Head of caudate nucleus (tissue), 42 donors: ENCODE measurements at regions not wholly inside any gene's neighbourhood (a gene's known extent, or its start where the extent isn't known, plus 50 kb on each side); places are given as distances from the start of the nearest gene placed in this dataset.

ENCODE experiments used
- DNase-seq, 42 donors: peaks; one replicate each; pipeline versions ENCODE4 v3.0.0 to v3.0.0-alpha.2; 2020 to 2021; ENCODE audit warnings: mixed read lengths in 7 of 42
- intact Hi-C: fragments of 100-400 bp; cut with DNase I; formaldehyde crosslinking; loops from one replicate; pipeline ENCODE4 v1.15.0; 2022

DNA sequence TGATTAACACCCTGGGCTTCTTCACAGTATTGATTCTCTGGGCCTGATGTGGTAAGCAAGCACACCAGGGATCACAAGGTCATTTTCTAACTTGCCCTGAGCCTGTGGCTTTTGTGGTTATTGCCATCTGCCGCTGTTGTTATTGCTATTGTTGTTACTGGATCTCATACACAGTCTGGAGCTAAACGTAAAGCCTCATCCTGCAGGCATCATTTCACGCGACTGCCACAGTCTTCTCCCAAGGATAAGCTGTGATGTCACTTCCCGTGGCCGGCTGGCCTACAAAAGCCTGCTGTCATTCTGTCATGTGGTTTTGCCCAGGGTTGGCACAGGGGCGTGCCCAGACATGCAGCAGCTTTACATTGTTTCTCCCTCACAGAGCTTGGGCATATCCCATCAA lies 154.0 kb upstream of the GPR12 start:
- intact Hi-C loops = no loop called here
- peak in 10 of 42 donors; percentile 6 to 42 (median 24) for DNase-seq

DNA sequence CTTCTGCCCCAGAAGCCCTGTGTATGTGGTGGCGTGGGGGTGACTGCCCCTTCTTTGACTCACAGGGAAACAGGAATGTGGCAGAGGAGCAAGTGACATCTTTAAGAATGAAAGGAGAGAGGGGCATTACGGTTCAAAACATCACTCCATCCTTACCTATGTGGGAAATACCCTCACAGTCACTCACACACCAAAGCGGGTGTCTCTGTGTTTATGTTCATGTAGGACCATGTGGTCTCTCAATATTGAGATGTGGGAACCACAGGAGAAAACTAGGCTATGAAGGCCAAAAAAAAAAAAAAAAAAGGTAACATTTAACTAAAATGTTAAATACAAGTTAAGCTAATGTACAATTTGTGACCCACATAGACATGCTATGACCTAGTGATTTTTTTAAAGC lies 153.6 kb upstream of the GPR12 start:
- DNase-seq = no peak
- intact Hi-C loops = no loop called here

DNA sequence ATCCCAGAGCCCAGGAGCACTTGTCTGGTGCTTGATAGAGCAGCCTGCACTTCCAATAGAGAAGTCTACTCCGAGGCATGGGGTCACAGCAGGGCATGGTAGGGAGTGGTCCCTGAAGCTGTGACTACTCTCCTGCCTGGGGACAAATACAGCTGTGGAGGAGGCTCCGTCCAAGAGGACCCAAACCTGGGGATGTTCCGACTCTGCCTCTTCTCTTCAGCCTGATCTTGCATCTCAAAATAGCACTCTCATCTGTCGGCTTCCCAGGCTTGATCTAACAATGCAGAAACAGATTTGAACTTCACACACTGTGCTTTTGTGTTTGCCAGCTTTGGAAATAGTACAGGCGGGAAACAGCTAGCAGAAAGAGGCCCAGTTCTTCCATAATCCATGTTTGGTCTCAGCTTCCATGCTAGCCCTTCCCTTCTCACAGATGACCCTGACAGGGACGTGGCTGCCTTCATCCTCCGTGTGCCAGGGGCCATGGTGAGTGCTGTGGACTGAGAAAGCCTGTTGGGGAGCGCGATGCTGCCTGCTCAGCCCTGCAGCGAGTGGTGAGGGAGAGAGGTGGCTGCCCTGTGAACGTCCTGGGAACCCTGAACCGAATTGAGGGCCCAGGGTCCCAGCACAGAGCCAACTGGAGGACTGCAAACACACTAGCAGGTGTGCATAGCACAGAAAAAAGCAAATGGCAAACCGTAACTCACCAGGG lies 150.3 kb upstream of the GPR12 start:
- DNase-seq = no peak
- intact Hi-C loops = no loop called here

DNA sequence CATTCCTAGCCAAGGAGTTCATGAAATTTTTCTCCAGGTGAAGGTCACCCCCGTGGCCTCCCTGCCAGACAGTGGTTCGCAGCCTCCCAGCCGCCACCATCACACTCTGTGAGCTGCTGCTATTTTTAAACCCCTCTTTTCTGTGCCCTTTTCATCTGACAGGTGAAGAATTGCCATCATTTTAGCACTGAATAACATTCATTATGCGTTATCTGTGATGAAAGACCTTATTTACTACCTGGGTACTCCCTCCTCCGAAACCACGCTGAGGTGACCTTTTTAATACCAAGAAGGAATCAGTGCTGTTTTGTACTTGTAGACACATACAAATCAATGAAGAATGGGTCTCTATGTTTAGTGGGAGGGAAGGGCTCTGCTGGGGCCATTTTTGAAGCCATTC lies 148.9 kb upstream of the GPR12 start:
- intact Hi-C loops = no loop called here
- no peak for DNase-seq

DNA sequence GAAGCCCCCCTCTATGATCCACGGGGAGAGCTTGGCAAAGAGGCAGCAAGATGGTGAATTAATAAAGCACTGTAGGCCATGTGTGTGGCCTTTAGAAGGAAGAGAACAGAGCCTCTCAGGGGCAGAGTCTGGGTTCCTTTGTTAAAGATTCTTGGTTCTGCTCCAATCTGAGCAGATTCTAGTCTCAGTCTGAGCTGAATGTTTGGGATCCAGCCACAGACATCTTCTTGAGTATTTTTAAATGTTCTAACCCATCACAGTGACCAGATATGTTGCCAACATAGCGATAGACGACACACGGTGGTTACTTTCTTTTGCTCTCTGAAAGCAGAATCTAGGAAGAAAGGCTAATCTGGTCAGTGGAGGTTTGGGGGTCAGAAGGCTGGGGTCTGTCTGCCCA lies 147.5 kb upstream of the GPR12 start:
- no peak for DNase-seq
- intact Hi-C loops = no loop called here

DNA sequence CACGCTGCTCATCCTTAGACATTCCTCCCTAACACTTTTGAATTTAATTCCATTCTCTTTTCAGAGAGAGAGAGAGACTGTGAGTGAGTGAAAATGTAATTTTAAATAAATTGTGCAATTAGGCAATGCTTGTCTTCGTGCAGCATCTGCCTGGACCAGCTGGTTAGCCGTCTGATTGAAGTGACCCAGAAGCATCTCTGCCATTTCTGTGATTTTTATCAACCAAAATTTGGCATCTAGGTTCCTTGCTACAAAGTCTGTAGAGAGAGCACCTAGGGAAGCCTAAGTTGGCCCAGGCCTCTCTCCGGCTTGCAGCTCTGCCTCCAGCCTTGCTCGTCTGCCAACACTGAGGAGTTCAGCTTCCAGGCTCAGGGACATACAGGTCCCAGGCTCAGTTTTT lies 138.6 kb upstream of the GPR12 start:
- intact Hi-C loops = no loop called here

DNA sequence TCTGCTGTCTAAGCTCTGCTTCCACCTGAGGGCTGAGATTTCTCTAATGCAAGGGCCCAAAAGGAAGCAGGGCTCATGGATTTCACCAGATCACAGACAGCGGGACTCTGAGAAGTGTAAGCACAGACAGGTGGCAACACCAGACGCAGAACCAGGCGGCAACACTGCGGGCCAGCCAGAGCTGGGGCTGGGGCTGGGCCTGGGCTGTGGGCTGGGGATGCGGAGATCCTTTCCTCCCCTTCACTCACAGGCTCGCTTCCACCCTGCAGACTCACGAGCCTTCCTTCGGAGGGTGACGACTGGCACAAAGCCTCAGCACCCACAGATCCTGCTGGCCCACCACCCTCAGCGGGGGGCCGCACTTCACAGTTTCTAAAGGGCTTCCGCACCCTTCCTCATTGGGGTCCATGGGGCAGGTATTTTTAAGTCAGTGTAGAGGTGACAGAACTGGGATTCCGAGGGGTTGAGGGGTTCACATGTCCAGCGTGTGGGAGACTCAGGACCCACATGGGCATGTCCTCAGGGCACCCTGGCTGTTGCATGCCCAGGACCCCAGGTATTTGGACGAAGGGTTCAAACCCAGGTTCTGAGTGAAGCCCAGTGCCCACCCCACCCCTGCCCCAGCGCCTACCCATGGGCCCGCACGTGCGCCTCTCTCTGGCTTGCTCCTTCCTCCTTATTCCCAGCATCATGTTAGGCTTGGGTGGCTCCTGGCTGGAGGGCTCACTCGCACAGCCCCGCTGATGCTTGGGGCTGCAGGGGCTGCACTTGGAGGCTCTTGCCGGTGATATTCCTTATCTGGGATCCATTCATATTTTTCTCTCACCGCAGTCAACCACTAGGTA lies 137.3 kb upstream of the GPR12 start:
- intact Hi-C loops = no loop called here
- DNase-seq = no peak

More for the DNA sequence above, 138.6 kb upstream of the GPR12 start:
- DNase-seq = no peak

DNA sequence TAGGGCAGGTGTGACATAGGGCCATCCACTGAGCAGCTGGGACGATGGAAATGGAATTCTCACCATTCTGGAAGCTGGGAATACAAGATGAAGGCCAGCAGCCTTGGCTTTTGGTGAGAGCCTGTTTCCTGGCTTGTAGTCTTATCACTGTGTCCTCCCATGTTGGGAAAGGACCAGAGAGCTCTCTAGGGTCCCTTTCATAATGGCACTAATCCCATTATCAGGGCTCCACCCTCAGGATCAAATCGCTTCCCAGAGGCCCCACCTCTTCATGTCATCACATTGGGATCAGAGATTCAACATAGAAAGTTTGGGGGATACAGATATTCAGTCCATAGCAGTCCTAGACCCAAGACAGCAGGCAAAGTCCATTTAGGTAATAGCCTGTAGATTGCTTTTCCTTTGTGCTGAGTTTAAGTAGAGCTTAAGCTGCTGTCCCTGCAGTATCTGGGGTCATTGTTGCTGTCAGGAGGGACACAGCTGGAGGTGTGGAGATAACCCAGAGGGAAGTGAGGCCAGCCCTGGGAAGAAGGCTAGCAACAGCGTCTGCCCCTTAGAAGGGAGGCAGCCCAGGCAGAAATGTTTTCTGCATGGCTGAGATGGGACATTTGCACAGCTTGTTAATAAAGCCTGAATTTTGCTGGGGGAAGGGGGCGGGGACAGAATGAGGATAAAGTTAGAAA lies 136.5 kb upstream of the GPR12 start:
- DNase-seq = no peak
- intact Hi-C loops = no loop called here

DNA sequence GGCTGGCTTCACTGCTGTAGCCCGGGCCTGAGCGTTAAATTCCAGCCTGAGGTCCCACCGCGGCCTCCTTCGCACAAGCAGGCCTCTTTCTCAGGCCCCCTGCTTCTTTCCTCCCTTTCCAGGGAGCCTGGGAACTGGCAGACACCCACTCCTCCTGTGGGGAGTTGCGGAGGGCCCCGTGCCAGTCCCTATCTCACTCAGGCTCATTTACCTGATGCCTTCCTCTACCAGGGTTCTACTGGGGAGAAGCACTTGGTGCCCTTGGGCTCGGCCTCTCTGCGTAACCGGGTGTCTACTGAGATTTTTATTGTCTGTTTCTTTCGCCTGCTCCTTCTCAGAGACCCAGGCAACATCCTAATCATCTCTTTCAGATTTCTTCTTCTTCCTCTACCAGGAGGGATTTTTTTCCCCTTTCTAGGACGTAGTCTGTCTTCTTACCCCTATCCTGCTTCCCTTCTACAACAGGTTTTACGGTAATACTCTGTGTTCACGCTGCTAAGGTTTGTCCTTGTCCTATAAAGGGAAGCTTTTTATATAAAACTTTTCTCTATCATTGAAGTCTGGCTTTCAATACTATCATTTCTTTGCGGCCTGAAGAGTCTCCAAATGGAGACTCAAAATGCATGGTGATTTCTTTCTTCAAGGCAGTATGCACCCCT lies 135.4 kb upstream of the GPR12 start:
- DNase-seq = no peak
- intact Hi-C loops = no loop called here

DNA sequence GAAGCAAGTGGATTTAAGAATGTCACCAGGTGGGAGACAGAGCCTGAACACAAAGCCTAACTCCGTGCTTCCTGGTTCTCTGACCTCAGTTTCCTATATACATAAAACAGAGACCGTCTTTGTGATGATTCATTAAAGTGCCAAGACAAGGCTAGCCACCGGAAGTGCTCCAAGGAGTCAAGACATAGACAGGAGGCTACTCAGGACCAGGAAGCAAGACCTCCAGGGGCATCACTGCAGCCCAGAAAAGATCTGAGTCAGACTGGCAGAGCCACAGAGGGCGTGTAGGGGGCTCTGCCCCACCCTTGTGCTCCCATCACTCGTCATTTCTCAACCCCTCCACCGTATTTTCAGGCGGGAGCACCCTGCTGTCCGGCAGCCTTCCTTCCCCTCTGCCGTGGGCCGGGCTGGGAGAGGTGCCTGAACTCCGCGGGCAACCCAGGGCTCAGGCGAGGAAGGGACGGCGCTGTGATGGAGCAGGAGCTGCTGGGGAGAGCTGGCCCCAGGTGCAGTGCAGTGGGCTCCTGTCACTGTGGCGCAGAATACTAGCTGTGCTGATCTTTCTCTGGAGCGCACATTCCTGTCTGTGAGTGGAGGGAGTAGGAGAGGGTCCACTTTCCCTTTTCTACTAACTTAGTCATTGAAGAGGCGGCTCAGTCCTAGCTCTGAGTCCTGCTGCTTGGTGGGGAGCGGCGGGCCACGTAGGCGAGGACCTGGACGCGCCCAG lies 134.7 kb upstream of the GPR12 start:
- no peak for DNase-seq
- intact Hi-C loops = no loop called here

DNA sequence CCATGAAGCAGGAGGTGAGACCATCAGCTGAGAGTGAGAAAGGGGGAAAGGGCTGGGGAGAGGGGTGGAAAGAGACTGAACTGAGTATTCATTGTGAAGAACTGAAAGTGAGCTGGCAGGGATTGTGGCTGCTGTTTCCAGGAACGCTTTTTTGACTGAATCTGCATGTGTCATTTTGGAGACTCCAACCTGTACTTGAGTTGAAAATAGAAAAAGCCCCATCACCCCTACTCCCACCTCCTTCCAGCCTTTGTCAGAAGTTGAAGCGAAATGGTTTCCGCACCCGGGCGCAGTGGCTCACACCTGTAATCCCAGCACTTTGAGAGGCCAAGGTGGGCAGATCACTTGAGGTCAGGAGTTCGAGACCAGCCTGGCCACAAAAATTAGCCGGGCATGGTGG lies 128.0 kb upstream of the GPR12 start:
- peak in 28 of 42 donors; percentile 4 to 63 (median 26) for DNase-seq
- intact Hi-C loops = no loop called here

DNA sequence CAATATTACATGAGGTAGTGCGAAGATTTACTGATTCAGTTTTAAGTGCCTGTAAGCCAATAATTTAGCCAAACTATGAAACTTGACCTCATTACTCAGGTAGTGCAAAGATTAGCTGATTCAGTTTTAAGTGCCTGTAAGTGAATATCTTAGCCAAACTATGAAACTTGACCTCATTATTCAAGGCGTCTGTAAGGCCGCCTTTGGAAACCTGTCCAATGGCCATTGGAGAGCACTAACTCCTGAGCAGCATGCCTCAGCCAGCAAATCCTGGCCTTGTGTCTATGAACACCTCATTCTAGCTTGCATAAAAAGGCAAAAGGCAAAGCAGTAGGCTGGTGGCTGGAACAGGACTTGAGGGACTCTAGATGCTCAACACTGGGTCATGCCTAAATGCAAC lies 127.0 kb upstream of the GPR12 start:
- intact Hi-C loops = no loop called here
- DNase-seq = no peak

DNA sequence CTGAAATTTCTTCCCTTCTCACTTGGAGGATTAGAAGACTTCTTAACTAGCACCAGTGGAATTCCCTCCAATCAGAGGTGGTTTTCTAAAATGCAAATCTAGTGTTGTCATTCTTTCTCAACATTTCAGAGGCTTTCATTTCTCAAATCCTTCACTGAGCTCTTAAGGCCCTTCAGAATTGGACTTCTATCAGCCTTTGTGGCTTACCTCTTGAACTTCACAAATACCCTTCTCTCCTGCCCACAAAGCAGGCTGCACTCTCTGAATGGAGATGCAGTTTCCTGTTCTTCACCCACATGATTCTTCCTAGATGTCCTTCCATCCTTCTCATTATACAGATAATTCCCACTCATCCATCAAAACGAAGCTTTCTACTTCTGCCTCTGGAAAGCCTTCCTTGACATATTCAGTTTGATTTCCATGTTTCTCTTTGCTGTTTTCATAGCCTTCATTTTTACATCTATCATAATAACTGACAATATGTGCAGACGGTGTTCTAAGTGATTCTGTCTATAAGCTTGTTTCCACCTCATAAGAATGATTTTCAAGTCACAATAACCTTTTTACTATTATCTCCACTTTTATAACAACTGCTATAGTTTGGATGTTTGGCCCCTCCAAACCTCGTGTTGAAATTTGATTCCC lies 123.1 kb upstream of the GPR12 start:
- no peak for DNase-seq
- intact Hi-C loops = no loop called here

DNA sequence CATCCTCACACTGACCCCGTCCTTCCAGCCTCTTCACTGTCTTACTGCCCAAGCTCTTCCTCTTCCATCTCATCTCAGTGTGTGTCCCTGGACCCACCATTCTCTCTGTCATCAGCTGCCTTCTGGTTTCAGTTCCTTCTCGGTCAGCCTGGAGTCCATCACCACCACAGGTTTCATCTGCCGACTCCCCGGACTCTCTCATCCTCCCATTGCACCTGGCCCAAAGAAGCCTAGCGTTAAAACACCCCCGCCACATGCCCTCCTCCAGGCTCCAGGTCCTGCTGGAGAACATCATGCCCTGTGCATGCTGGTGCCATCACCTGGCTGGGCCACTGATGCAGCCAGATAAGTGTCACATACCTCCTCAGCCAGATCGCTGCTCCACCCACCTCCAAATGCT lies 122.1 kb upstream of the GPR12 start:
- intact Hi-C loops = no loop called here

DNA sequence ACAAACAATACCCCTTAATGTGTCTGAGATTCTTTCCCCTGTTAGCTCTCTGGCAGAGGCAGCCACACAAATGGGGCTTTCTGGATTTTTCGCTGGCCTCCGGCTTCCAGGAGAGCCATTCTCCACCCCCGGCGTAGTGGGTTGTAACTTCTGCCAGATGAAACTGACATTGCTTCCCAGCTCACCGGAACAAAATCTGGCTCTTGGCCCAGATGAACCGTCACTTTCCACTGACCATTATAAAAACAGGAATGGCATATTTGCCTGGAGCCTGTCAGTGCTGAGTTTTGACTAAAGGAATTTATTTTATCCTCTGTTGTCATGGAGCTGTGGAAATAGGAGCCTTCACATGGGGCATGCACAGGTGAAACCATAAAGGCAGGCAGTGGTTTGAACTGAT lies 120.6 kb upstream of the GPR12 start:
- peak in 6 of 42 donors; percentile 6 to 36 (median 14) for DNase-seq
- intact Hi-C loops = no loop called here

More for the DNA sequence above, 122.1 kb upstream of the GPR12 start:
- DNase-seq = no peak

DNA sequence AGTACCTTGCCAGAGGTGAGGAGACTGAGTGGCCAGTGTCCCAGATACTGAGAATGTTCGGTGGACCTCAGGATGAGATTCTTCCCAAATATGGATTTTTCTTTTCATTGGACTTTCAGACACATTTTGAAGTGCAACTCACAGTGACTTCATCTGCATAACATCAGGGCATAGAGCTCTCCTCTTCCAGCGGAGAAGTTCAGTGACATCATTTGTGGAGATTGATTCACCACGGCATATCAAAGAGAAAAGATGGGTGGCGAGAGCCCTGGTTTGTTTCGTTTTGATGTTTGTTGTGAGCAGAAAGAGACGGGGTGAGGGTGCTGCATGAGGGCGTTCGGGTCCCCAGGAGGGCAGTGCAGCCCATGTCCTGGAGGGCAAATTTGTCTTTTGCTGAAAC lies 120.1 kb upstream of the GPR12 start:
- no peak for DNase-seq
- intact Hi-C loops = no loop called here

DNA sequence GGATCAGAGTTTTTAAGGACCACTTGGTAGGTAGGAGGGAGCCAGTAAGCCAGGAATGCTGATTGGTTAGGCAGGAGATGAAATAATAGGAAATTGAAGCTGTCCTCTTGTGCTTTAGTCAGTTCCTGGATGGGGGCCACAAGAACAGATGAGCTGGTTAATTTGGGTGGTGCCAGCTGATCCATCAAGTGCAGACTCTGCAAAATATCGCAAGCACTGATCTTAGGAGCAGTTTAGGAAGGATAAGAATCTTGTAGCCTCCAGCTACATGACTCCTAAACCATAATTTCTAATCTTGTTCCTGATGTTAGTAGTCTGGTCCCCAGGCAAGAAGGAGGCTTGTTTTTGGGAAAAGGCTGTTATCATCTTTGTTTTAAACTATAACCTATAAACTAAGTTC lies 117.9 kb upstream of the GPR12 start:
- intact Hi-C loops = no loop called here
- DNase-seq = no peak

DNA sequence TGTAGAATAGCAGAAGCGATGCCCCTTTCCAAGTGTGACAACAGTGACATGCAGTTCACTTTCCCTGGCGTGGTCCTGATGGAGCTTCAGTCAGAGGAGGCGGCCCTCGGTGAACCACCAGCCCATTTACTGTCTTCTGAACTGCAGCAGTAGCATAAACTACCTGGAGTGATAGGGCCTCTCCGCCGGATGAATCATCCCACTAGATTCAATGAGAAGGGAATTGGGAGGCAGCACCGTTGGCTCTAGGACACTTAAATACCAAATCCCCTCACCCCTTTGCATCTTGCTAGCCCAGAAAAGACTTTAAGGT lies 112.8 kb upstream of the GPR12 start:
- intact Hi-C loops = loop anchor here (5.0 kb wide), 1 partner anchor 166 kb away; no protein-coding TSS in a partner anchor

More for the DNA sequence above, 112.8 kb upstream of the GPR12 start:
- DNase-seq = no peak
